Stimulated activated CD4-positive, alpha-beta T cell treated with anti-CD3 and anti-CD28 coated beads, Interleukin-12 subunit alpha, Interleukin-12 subunit beta, amount 100 ng/mL, for 48 hours (primary cell): ENCODE measurements at regions not wholly inside any gene's neighbourhood (a gene's known extent, or its start where the extent isn't known, plus 50 kb on each side); places are given as distances from the start of the nearest gene placed in this dataset.
"Not testable (repeated sequence)": the region's sequence is repeated elsewhere in the genome, so short reads cannot be mapped to it uniquely, and the experiment has no call there.

ENCODE experiments used
- DNase-seq, 3 donors: peaks; one replicate each; pipeline ENCODE4 v3.0.0-alpha.2; 2020; ENCODE audit warnings: low read depth in 2 of 3, low spot score in 1 of 3

- no peak for DNase-seq
Measured at GRCh38 chr1:73772941-73773340, 425.0 kb downstream of the LRRIQ3 start.

- no peak for DNase-seq
Measured at GRCh38 chr1:73771396-73771795, 426.6 kb downstream of the LRRIQ3 start.

- DNase-seq: no peak
Measured at GRCh38 chr1:73770109-73770905, 427.7 kb downstream of the LRRIQ3 start.

- DNase-seq: no peak
Measured at GRCh38 chr1:73766786-73767348, 431.1 kb downstream of the LRRIQ3 start.

GRCh38 chr1:73765551-73766233 lies 432.3 kb downstream of the LRRIQ3 start:
- no peak for DNase-seq

- no peak for DNase-seq
Measured at GRCh38 chr1:73761559-73761958, 436.4 kb downstream of the LRRIQ3 start.

GRCh38 chr1:73759011-73759410 lies 439.0 kb downstream of the LRRIQ3 start:
- no peak for DNase-seq

- DNase-seq: no peak
Measured at GRCh38 chr1:73756817-73757216, 441.2 kb downstream of the LRRIQ3 start.

- DNase-seq: no peak
Measured at GRCh38 chr1:73755649-73756048, 442.3 kb downstream of the LRRIQ3 start.

- DNase-seq: no peak
Measured at GRCh38 chr1:73749996-73750395, 448.0 kb downstream of the LRRIQ3 start.

GRCh38 chr1:73744985-73745384 lies 453.0 kb downstream of the LRRIQ3 start:
- no peak for DNase-seq

GRCh38 chr1:73736125-73736524 lies 461.9 kb downstream of the LRRIQ3 start:
- DNase-seq: no peak

- DNase-seq: no peak
Measured at GRCh38 chr1:73727036-73727435, 470.9 kb downstream of the LRRIQ3 start.

- no peak for DNase-seq
Measured at GRCh38 chr1:73722055-73722454, 475.9 kb downstream of the LRRIQ3 start.

GRCh38 chr1:73717976-73718375 lies 480.0 kb downstream of the LRRIQ3 start:
- no peak for DNase-seq

GRCh38 chr1:73711089-73711488 lies 486.9 kb downstream of the LRRIQ3 start:
- no peak for DNase-seq

GRCh38 chr1:73701826-73702225 lies 496.1 kb downstream of the LRRIQ3 start:
- DNase-seq: no peak

GRCh38 chr1:73676186-73676585 lies 521.8 kb downstream of the LRRIQ3 start:
- DNase-seq: no peak

GRCh38 chr1:73674945-73675561 lies 522.9 kb downstream of the LRRIQ3 start:
- no peak for DNase-seq

GRCh38 chr1:73673971-73674370 lies 524.0 kb downstream of the LRRIQ3 start:
- DNase-seq: no peak

- DNase-seq: no peak
Measured at GRCh38 chr1:73671530-73671929, 526.4 kb downstream of the LRRIQ3 start.

- not testable (repeated sequence) for DNase-seq
Measured at GRCh38 chr1:73667959-73668358, 530.0 kb downstream of the LRRIQ3 start.
